Neural progenitor cell (in vitro differentiated cells): ENCODE measurements at regions not wholly inside any gene's neighbourhood (a gene's known extent, or its start where the extent isn't known, plus 50 kb on each side); places are given as distances from the start of the nearest gene placed in this dataset.

Experiments used
- CTCF ChIP-seq: fragments of 200-600 bp; sonication (generic); IDR thresholded peaks from 2 replicates; pipeline ENCODE4 v1.5.1; 2017; ENCODE audit warnings: antibody characterized with exemption, mild to moderate bottlenecking
- EZH2 ChIP-seq: fragments of 200-600 bp; sonication (generic); IDR thresholded peaks from 2 replicates; pipeline ENCODE4 v1.6.1; 2017; ENCODE audit warnings: antibody characterized with exemption, mild to moderate bottlenecking, moderate library complexity

- no peak for TF ChIP-seq CTCF
- TF ChIP-seq EZH2 = no peak
These were observed 144.6 kb upstream of the TP63 start for GRCh38 chr3:189486556-189486955.
